ENCODE measurements at regions not wholly inside any gene's neighbourhood (a gene's known extent, or its start where the extent isn't known, plus 50 kb on each side); places are given as distances from the start of the nearest gene placed in this dataset.

DNA sequence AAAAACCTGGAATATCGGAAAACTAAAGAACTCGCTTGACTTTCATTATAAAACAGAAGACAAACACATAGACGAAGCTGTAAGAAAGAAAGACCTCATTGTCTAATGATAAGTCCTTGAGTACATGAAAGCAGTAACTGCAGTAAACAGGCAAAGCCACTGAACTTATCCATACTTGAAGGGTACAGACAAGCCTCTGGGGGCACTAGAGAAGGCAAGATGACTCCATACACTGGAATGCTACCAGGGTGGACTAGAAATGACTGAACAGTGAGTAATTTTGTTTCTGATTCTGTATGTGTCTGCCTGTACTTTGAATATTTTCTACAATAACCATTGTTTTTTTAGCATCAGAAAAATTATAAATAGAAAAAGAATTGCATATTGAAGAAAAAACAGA is 507.9 kb downstream of the UQCRFS1 start:
- TF ChIP-seq CTCF (IDR thresholded peaks at IDR 0.05) = no peak
- TF ChIP-seq, protein P1, sequence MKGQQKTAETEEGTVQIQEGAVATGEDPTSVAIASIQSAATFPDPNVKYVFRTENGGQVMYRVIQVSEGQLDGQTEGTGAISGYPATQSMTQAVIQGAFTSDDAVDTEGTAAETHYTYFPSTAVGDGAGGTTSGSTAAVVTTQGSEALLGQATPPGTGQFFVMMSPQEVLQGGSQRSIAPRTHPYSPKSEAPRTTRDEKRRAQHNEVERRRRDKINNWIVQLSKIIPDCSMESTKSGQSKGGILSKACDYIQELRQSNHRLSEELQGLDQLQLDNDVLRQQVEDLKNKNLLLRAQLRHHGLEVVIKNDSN (CRISPR knock-in tag; IDR thresholded peaks at IDR 0.05) = no peak
- TF ChIP-seq, protein P2, sequence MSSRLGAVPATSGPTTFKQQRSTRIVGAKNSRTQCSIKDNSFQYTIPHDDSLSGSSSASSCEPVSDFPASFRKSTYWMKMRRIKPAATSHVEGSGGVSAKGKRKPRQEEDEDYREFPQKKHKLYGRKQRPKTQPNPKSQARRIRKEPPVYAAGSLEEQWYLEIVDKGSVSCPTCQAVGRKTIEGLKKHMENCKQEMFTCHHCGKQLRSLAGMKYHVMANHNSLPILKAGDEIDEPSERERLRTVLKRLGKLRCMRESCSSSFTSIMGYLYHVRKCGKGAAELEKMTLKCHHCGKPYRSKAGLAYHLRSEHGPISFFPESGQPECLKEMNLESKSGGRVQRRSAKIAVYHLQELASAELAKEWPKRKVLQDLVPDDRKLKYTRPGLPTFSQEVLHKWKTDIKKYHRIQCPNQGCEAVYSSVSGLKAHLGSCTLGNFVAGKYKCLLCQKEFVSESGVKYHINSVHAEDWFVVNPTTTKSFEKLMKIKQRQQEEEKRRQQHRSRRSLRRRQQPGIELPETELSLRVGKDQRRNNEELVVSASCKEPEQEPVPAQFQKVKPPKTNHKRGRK (CRISPR knock-in tag; IDR thresholded peaks at IDR 0.05; ENCODE audit: borderline replicate concordance) = no peak
- TF ChIP-seq, protein P3, sequence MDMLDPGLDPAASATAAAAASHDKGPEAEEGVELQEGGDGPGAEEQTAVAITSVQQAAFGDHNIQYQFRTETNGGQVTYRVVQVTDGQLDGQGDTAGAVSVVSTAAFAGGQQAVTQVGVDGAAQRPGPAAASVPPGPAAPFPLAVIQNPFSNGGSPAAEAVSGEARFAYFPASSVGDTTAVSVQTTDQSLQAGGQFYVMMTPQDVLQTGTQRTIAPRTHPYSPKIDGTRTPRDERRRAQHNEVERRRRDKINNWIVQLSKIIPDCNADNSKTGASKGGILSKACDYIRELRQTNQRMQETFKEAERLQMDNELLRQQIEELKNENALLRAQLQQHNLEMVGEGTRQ (CRISPR knock-in tag; IDR thresholded peaks at IDR 0.05) = no peak

Measured in WTC11 (cell line).